B cell (primary cell): ENCODE measurements at regions not wholly inside any gene's neighbourhood (a gene's known extent, or its start where the extent isn't known, plus 50 kb on each side); places are given as distances from the start of the nearest gene placed in this dataset.

Experiments
- EZH2 ChIP-seq: IDR thresholded peaks from 2 replicates; pipeline ENCODE4 v1.6.1; 2012; ENCODE audit warnings: borderline replicate concordance, low read depth, mild to moderate bottlenecking, moderate library complexity, low read length; ENCODE audit not compliant: insufficient read depth, poor library complexity, severe bottlenecking
- TF ChIP-seq, protein P1 (sequence below): fragments of 200-600 bp; IDR thresholded peaks from one replicate; pipeline ENCODE4 v1.8.0; 2022; ENCODE audit warnings: antibody characterized with exemption, mild to moderate bottlenecking

DNA sequence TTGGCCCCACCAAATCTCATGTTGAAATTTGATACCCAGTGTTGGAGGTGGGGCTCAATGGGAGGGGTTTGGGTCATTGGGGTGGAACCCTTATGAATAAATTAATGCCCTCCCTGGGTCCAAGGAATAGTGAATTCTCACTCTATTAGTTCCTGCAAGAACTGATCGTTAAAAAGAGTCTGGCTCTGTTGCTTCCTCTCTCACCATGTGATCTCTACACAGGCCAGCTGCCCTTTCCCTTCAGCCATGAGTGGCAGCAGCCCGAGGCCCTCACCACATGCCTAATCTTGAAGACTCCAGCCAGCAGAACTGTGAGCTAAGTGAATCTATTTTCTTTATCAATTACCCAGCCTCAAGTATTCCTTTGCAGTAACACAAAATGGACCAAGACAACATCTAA lies 106.0 kb downstream of the CAAP1 start:
- TF ChIP-seq, protein P1, sequence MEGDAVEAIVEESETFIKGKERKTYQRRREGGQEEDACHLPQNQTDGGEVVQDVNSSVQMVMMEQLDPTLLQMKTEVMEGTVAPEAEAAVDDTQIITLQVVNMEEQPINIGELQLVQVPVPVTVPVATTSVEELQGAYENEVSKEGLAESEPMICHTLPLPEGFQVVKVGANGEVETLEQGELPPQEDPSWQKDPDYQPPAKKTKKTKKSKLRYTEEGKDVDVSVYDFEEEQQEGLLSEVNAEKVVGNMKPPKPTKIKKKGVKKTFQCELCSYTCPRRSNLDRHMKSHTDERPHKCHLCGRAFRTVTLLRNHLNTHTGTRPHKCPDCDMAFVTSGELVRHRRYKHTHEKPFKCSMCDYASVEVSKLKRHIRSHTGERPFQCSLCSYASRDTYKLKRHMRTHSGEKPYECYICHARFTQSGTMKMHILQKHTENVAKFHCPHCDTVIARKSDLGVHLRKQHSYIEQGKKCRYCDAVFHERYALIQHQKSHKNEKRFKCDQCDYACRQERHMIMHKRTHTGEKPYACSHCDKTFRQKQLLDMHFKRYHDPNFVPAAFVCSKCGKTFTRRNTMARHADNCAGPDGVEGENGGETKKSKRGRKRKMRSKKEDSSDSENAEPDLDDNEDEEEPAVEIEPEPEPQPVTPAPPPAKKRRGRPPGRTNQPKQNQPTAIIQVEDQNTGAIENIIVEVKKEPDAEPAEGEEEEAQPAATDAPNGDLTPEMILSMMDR = no peak
- no peak for TF ChIP-seq EZH2
